PC-9 (cell line): ENCODE measurements at regions not wholly inside any gene's neighbourhood (a gene's known extent, or its start where the extent isn't known, plus 50 kb on each side); places are given as distances from the start of the nearest gene placed in this dataset.

Source experiments
- EZH2 ChIP-seq: fragments of 200-600 bp; sonication (generic); IDR thresholded peaks from 2 replicates; pipeline ENCODE4 v1.8.0; 2017; ENCODE audit warnings: antibody characterized with exemption, low read depth
- TF ChIP-seq, protein P1 (sequence below): fragments of 200-600 bp; sonication (generic); conservative IDR thresholded peaks from 2 replicates; pipeline ENCODE4 v1.6.1; 2017; ENCODE audit warnings: mixed run types, antibody characterized with exemption, mild to moderate bottlenecking, moderate library complexity

DNA sequence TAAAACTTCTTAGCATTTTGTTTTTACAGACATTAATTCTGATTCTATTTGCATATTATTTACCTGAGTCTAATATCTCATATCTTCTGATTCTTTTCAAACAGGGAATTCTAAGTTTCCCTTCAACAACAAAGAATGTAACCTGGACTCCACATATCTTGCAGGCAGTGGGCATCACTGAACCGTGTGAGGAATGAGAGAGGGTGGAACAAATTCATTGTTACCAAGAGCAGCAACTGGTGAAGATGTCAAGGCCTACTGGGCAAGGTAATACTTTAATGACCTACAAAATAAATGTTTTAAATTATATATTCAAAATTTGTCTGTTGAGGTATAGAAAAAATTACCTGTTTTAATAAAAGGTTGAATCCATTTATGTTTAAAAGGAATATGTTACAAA is 455.3 kb upstream of the TUSC1 start:
- TF ChIP-seq, protein P1, sequence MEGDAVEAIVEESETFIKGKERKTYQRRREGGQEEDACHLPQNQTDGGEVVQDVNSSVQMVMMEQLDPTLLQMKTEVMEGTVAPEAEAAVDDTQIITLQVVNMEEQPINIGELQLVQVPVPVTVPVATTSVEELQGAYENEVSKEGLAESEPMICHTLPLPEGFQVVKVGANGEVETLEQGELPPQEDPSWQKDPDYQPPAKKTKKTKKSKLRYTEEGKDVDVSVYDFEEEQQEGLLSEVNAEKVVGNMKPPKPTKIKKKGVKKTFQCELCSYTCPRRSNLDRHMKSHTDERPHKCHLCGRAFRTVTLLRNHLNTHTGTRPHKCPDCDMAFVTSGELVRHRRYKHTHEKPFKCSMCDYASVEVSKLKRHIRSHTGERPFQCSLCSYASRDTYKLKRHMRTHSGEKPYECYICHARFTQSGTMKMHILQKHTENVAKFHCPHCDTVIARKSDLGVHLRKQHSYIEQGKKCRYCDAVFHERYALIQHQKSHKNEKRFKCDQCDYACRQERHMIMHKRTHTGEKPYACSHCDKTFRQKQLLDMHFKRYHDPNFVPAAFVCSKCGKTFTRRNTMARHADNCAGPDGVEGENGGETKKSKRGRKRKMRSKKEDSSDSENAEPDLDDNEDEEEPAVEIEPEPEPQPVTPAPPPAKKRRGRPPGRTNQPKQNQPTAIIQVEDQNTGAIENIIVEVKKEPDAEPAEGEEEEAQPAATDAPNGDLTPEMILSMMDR, result no peak
- no peak for TF ChIP-seq EZH2
